SU-DHL-6 (cell line): ENCODE measurements at regions not wholly inside any gene's neighbourhood (a gene's known extent, or its start where the extent isn't known, plus 50 kb on each side); places are given as distances from the start of the nearest gene placed in this dataset.

Experiments
- CTCF ChIP-seq: fragments of 200-600 bp; sonication (generic); IDR thresholded peaks from one replicate; pipeline ENCODE4 v1.5.1; 2017; ENCODE audit warnings: antibody characterized with exemption, mild to moderate bottlenecking, low read length, moderate library complexity; ENCODE audit not compliant: insufficient read depth, poor library complexity, severe bottlenecking
- EZH2phosphoT487 ChIP-seq: fragments of 200-600 bp; sonication (generic), shearing (Covaris generic); conservative IDR thresholded peaks from 2 replicates; pipeline ENCODE4 v1.6.1; 2018; ENCODE audit warnings: mild to moderate bottlenecking, antibody characterized with exemption, low read length, moderate library complexity, mixed read lengths

- TF ChIP-seq CTCF (no peak), EZH2phosphoT487 (no peak)
Observed at GRCh38 chr6:16953446-16953845, 148.4 kb upstream of the STMND1 start.
